GM19043 (cell line): ENCODE measurements at regions not wholly inside any gene's neighbourhood (a gene's known extent, or its start where the extent isn't known, plus 50 kb on each side); places are given as distances from the start of the nearest gene placed in this dataset.
"Not testable (repeated sequence)": the region's sequence is repeated elsewhere in the genome, so short reads cannot be mapped to it uniquely, and the experiment has no call there.

Source experiments
- ATAC-seq: cut with Tn5 transposase; IDR thresholded peaks from one replicate; pipeline ENCODE4 v1.9.1; 2021; ENCODE audit warnings: low read depth; ENCODE audit not compliant: unreplicated experiment

DNA sequence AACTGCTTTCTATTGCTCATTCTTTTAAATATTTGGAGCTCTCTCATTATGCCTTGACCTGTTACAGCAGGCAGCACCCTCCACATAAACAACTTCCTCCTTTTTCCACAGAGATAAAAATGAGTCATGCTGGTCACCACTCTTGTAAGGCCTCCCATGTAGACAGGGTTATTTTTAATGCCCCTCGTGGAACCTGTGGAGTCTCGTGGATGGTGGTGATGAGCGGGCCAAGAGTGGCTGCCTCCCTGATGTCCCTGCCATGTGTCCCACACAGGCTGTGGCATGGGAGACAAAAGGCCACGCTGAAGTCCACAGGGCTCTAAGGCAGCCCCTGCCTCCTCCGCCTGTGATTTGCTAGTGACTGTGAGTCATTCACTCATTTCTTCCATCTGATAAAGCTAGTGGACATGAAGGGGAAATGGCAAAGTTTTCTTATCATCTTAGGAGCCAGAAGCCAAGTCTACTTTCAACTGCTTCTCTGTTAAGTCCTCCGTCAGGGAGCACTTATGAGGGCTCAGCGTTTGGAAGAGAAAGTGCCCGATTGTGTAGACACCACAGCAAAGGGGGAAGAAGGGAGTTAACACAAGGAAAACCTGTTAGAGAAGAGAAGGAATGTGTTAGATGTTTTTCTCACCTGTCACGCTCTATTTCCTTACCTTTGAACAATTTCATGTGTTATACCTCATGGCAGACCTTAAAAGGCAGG lies 121.6 kb upstream of the FAT1 start:
- no peak for ATAC-seq

DNA sequence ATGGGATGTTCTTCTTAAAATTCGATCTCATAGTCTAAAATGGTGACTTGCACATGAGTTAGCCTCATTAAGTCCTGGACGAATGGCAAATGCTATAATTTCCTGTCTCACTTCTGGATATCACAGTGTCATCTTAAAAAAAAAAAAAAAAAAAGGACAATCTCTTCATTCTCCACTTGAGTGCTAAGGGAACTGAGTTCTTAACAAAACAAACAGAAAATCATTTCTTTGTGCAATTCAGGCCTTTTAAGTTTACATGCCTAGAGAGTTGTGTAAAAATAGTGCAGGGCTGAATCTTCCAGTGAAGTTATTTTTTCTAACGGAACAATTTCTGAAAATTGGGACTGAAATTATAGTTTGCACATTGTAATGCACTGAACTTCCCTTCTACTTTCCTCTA lies 122.8 kb upstream of the FAT1 start:
- no peak for ATAC-seq

DNA sequence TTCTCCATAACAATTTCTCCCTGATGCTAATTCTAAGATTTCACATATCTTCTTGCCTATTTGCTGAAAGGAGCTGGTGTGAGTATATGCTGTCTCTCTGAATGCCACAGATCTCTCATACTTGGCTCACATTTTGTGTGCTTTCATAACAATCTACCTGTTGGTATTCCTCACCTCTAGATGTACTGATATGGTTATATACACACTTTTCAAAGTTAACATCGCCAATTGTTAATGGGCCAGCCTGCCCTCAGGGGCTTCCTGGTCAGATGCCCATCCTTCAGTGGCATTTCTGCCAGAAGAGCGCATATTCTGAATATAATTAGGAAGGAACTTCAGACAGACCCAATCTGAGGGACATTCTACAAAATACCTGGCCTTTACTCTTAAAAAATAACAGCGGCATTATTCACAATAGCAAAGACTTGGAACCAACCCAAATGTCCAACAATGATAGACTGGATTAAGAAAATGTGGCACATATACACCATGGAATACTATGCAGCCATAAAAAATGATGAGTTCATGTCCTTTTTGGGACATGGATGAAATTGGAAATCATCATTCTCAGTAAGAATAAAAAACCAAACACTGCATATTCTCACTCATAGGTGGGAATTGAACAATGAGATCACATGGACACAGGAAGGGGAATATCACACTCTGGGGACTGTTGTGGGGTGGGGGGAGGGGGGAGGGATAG lies 123.9 kb upstream of the FAT1 start:
- not testable (repeated sequence) for ATAC-seq

DNA sequence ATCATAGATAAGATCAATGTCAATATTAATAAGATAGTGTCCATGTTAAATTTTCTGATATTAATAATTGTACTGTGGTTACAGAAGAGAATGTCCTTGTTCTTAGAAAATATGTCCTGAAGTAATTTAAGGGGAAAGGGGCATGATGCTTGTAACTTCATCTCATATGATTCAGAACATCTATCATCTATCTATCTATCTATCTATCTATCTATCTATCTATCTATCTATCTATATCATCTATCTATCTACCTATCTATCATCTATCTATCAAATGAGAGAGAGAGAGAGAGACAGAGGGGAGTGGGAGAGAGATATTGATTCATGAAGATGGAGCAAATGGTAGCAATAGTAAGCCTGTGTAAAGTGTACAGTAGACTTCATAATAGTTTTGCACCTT lies 124.8 kb upstream of the FAT1 start:
- no peak for ATAC-seq

DNA sequence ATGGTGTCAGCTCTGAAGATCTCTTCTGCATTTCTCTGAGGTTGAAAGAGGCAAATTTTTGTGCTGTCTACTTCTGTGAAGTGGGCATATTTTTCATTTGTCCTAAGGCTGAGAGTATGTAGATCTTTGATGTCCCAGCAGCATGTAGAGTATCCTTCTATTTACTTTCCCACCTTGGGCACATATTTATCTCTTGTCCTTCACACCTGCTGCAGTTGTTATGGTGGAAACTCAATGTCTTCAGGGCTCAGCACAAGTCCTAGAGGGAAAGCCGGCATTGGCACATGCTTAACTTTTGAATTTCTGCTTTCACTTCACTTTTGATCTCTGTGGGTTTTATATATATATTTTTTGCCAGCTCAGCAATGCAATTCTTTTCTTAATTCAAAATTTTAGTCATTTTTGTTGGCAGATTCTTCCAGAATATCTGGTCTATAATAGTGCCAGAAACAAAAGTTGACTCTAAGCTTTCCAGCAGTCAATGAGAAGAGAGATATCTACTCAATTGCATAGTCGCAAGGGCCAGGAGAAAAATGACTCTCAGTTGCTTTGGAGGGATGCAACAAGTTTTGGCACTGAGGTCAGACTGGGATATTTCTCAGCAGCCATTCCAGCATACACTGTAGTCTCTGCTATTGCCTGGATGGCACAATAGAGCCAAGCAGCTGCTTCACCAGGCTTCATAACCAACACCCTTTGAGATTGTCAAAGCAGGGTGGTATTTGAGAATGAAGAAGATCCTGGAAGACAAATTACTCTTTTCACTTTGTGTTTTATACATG lies 127.8 kb upstream of the FAT1 start:
- no peak for ATAC-seq

DNA sequence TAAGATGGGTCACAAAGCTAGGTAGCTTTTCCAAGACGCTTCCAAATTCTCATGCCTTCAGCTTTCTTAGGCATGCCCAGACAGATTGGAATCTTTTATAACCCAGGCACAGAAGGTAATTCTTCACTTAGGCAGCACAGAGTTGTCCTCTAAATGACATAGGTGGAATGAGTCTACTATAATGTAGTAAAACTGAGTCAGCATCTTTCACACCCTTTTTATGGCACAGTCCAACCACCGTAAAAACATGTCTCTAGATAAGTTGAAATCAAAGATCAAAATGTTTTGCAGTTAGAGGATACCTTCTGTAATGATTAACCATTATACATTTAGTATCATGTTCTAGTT lies 128.4 kb upstream of the FAT1 start:
- no peak for ATAC-seq

DNA sequence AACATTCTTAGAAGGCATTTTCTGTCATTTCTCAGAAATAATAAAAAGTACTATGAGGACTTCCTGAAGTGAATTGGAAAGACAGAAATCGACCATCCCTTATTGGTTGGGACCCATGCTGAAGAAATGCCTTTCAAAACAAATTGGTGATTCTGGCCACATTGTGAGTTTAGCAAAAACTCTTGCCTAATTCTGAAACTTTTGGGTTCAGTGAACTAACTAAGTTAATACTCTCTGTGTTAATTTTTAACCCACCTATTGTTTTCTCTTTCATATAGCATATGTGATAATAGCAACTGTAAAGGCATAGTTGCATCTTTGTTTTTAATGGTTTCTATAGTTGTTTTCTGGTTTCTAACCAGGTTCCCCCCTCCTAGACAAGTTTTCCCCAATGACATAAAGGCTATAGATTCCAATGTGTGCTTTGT lies 129.3 kb upstream of the FAT1 start:
- peak; percentile 85 for ATAC-seq

DNA sequence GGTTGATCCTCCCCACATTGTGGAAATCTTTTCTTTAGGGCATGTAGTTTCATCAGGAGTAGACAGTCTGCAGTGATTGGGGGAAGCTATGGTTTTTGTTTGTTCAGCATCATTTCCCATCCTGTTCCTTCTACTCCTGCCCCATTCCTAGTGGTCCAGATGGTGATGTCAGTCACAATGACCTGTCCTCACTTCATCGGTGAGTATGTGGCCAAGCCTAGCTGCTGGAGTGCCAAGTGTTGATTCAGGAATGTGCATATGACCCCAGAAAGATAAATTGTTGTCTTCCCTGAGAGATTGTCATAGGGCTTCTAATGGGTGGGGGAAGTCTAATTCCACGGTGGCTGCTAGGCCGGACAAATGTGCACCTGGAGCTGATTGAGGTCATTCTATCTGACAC lies 130.6 kb upstream of the FAT1 start:
- ATAC-seq = no peak

DNA sequence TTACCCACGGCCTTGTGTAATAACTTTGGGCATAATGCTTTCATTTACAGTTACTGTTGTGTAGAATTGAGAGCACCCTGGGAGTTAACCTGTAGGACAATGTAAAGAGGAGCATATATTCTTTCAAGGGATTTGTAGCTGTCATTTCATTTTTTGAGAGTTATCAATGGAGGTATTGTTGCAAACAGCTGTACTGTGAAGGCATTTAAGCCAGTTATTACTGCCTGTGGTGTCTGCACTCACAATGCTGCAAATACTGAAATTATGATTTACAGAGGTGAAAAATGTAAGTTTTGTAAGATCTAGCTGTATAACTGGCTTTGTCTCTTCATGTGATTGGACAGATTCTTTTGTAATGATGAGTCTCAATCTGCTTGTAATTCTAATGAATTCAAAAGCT lies 131.5 kb upstream of the FAT1 start:
- no peak for ATAC-seq

DNA sequence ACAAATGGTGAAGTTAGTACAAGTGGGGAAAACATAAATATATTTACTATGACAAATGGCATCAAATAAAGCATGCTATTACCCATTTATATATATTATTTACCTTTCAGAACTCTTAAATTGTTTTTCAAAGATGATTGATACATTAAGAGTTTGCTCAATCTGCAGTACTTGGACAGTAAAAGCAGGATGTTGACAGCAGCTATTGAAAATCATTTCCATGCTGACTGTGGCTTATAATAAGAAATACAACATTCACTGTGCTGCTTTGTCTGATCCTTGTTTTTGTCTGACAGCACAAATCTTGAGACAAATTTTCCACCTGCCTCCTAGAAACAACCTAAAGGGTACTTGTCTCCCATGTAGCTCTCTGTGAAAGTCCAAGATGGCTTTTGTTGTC lies 134.1 kb upstream of the FAT1 start:
- ATAC-seq = no peak

DNA sequence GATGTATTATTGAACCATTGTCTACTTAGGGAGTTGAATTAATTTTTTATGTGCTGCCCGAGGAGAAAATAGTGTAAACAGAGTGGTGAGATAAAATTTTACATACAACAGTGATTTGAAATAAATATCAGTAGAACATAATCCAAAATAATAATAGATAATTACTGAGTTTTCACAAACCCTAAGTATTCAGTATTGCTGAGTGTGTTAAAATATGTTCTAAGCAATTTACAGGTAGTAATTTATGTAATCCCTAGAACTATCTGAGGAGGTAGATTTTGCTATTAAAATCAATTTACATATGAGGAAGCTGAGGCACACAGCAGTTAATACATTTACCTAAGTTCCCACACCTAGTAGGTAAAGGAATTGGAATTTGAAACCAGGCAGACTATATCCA lies 134.7 kb upstream of the FAT1 start:
- ATAC-seq = no peak

DNA sequence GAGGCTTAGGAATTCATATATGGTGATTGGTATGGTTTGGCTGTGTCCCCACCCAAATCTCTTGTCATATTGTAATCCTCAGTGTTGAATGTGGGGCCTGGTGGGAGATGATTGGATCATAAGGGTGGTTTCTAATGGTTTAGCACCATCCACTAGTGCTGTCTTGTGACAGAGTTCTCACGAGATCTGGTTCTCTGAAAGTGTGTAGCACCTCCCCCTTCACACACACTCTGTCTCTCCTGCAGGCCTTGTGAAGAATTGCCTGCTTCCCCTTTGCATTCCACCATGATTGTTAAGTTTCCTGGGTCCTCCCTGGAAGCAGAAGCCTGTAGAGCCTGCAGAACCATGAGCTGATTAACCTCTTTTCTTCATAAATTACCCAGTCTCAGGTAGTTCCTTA lies 135.8 kb upstream of the FAT1 start:
- no peak for ATAC-seq

DNA sequence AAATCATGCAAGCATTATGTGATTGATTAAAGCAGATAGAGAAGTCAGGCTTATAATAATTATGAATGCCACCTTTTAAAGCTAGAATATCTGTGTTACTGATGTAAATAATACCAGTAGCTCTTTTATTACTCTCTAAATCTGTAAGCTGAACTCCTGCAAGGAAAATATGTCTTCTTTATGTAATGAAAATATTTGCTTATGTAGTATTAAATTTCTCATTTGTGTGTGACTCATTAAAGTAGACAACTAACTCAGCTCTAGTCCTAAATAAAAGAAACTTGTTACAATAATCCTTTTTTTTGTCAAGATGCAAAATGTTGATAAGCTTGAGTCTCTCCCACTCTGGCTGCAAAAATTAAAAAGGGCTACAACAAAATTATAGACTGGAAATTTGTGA lies 137.7 kb upstream of the FAT1 start:
- ATAC-seq = no peak

DNA sequence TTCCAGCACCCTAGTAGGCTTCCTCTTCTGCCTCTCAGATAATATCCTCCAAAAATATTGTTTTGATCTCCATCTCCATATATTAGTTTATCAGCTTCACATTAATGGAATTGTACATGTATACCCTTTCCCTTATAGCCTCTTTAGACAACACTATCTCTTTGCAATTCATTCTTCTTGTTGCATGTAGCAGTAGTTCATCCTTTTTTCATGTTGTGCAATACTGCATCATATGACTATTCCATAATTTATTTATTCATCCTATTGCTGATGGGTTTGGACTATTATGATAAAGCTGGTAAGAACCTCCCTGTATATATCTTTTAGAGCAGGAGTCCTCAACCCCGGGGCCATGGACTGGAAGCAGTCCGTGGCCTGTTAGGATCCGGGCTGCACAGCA lies 148.2 kb upstream of the FAT1 start:
- no peak for ATAC-seq

DNA sequence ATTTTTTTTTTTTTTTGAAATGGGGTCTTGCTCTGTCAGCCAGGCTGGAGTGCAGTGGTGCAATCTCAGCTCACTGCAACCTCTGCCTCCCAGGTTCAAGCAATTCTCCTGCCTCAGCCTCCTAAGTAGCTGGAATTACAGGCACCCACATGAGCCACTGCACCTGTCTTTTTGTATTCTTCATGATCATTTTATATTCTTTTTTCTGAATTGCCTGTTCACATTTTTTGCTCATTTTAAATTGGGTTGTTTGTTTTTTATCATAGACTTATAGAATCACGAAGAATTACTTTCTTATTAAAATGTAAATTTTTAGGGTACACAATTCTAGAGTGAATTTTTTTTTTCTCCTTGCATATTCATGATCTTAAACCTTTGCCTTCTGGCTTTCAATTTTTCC lies 149.4 kb upstream of the FAT1 start:
- not testable (repeated sequence) for ATAC-seq

DNA sequence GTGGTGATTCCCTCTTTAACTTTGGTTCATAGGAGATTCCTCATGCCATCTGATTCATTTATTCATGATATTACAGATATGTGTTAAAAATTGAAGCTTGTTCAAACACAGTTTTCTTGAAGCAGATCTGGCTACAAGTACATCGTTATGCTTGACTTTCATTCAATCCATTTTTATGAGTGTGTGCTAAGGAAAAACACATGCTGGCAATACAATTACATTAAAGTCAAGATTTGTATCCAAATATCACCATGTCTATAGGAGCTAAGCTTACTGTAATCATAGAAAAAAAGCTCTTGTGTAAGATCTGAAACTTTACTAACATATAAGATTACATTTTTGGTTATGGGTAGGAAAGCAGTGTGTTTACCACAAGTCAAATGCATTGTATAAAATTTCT lies 151.8 kb upstream of the FAT1 start:
- ATAC-seq = no peak

DNA sequence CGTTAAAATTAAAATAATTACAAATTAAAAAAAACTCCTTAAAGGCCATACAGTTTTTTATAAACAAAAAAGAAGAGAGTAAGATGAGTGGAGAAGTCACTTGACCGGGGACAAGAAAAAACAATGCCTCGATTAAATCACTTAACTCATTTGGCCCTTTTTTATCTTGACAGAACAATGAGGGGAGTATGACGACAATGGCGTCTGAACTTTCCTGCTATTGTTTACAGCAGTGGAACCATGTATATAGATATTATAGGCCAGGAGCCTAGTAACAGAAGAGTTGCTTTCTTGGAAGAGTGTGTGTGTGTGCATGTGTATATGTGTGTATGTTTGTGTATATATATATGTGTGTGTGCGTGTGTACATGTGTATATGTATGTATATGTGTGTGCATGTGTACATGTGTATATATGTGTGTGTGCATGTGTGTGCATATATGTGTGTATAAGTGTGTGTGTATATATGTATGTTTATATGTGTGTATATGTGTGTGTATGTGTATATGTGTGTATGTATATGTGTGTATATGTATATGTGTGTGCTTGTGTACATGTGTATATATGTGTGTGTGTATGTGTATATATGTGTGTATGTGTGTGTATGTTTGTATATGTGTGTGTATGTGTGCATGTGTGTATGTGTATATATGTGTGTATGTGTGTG lies 153.4 kb upstream of the FAT1 start:
- ATAC-seq = no peak

DNA sequence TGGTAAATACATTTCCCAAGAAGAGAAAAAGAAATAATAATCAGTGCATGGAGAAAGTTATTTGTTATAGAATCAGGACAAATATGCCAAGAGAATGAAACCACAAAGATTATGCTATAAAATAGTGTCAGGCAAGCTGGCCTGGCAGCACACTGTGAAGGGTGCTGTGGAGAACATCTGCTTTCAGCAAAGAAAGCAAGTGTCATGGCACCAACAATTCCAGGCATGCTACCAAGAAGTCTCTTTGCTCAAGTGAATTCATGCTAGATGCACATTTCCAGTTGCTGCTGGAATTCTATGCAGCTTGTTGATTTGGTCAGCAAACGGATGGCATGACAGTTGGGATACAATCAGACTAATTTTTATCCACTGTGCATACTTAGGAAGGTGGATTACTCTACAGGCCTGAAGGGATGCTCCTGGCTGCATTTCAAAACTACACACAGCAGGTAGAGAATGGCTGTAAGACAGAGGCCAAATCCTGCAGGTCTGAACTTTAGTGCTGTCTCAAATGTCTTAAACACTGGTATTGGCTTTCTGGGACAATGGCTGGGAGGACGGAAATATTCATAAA lies 154.6 kb upstream of the FAT1 start:
- ATAC-seq = no peak

DNA sequence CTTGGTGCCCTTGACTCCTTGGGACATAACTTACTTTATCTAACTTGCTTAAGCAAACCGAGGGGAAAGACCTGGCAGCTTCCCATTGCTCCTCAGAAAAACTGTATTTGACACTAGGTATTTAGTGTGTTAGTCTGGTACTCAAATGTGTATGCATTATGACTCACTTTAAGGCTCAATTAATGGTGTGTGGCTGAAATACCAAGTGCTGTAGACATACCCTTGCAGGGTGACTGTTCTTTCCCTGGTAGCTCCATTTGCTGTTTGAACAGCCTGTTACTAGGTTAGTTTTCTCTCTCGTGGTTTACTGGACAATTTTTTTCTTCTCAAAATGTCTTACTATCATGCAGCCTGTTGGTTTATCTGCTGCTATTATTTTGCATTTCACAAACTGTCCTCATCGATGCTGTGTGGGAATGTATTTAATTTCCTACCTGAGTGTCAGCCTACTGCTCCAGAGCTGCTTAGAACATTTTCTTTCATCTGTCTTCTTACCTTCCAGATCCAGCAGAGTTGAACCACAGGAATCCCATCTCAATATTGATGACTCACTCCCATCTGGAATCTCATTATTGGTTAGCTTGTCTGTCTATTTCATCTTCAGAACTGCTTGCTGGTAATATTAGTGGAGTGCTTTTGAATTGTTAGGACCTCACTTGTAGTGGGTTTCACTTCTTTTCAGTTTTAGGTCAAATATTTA lies 158.0 kb upstream of the FAT1 start:
- ATAC-seq = no peak

DNA sequence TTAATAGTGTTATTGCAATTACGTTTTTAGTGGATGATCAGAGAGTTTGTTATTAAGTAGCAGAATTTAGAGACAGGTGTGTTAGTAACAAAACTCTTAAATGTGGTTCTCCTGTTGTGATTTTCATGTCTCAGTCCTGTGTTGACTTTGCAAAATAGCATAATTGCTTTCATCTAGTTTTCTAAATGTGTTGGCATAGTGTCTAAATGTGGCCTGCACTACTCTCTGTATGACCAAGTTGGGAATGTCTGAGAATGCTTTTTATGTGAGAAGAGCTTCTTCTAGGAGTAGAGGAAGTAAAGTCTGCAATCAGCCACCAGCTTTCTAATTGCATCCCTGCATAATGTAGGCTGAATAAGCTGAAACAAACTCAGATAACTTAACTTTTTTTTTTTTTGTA lies 158.6 kb upstream of the FAT1 start:
- ATAC-seq = no peak
